Nephron progenitor cell (in vitro differentiated cells): ENCODE measurements at regions not wholly inside any gene's neighbourhood (a gene's known extent, or its start where the extent isn't known, plus 50 kb on each side); places are given as distances from the start of the nearest gene placed in this dataset.

Source experiments
- DNase-seq: peaks from one replicate; pipeline ENCODE4 v3.0.0; 2021
- H3K27ac Mint-ChIP-seq: 2 replicates; pipeline ENCODE4 v1.8.0; 2021; ENCODE audit warnings: mild to moderate bottlenecking, moderate library complexity, mixed read lengths
- H3K27me3 Mint-ChIP-seq: 2 replicates; pipeline ENCODE4 v1.8.0; 2021; ENCODE audit warnings: mild to moderate bottlenecking, low read depth, mixed read lengths; ENCODE audit not compliant: poor library complexity
- H3K36me3 Mint-ChIP-seq: 2 replicates; pipeline ENCODE4 v1.8.0; 2021; ENCODE audit warnings: low read depth, mixed read lengths
- H3K4me1 Mint-ChIP-seq: 2 replicates; pipeline ENCODE4 v1.8.0; 2021; ENCODE audit warnings: mixed read lengths
- H3K4me3 Mint-ChIP-seq: 2 replicates; pipeline ENCODE4 v1.8.0; 2021; ENCODE audit warnings: mild to moderate bottlenecking, moderate library complexity, mixed read lengths
- H3K9me3 Mint-ChIP-seq: 2 replicates; pipeline ENCODE4 v1.8.0; 2021; ENCODE audit warnings: mild to moderate bottlenecking, moderate library complexity, mixed read lengths
- CTCF ChIP-seq: fragments of 200-600 bp; sonication (generic); IDR thresholded peaks from 2 replicates; pipeline ENCODE4 v1.5.0; 2021; ENCODE audit warnings: antibody characterized with exemption

GRCh38 chr6:91483415-91484105, 896.7 kb upstream of the MAP3K7 start:
- Mint-ChIP-seq H3K4me1 (no peaks in the 10 kb centered on the region), H3K36me3 (no peaks in the 10 kb centered on the region), H3K4me3 (no peak overlapping the region), H3K27ac (no peak overlapping the region), H3K9me3 (no peaks in the 10 kb centered on the region), H3K27me3 (no peaks in the 10 kb centered on the region)
- TF ChIP-seq CTCF, result no peak
- DNase-seq, result no peak

DNA sequence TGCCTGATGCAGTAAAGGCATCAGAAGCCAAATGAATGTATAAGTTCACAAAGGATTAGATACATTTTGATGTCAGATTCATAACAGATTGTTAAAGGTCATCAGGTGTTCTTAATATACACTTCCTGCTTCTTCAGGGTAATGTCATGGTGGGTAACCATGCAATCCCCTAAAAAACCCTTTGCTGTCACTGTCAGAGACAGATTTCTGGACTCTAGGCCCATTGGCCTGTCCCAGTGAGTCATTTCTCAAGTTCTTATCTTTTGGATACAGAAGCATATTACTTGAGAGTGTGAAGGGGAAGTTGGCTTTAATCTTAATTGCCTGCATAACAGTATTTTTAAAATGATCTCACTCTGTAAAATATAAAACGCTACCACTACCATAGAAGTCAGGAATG, 895.6 kb upstream of the MAP3K7 start:
- DNase-seq, result no peak
- no peak overlapping the region for H3K4me3 Mint-ChIP-seq
- H3K9me3 Mint-ChIP-seq, result no peaks in the 10 kb centered on the region
- no peak overlapping the region for H3K27ac Mint-ChIP-seq
- TF ChIP-seq CTCF, result no peak
- H3K36me3 Mint-ChIP-seq, result no peaks in the 10 kb centered on the region
- no peaks in the 10 kb centered on the region for H3K4me1 Mint-ChIP-seq
- no peaks in the 10 kb centered on the region for H3K27me3 Mint-ChIP-seq

DNA sequence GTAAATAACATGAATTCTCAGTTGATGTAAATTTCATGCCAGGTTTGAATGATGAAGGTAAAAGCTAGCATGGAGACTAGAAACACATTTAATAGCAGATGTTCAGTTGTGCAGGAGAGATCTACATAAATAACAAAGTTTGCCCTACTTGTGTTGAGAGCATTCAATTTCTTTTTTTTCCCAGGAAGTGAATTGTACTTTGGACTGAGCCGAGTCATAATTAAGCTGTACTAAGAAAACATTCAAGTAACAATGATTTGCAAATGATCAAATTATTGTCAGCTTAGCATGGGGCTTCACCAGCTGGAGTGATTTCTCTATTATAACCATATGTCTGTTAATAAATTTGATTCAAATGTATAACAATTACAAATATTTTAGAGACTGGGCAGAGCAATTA, 893.5 kb upstream of the MAP3K7 start:
- no peak for TF ChIP-seq CTCF
- no peaks in the 10 kb centered on the region for H3K9me3 Mint-ChIP-seq
- no peak overlapping the region for H3K4me3 Mint-ChIP-seq
- H3K27me3 Mint-ChIP-seq, result no peaks in the 10 kb centered on the region
- H3K27ac Mint-ChIP-seq, result no peak overlapping the region
- peaks cover 4% of the 10 kb centered on the region for H3K4me1 Mint-ChIP-seq
- no peaks in the 10 kb centered on the region for H3K36me3 Mint-ChIP-seq
- no peak for DNase-seq

GRCh38 chr6:91477688-91478087, 890.8 kb upstream of the MAP3K7 start:
- Mint-ChIP-seq H3K27ac (no peak overlapping the region), H3K27me3 (no peaks in the 10 kb centered on the region), H3K36me3 (no peaks in the 10 kb centered on the region), H3K4me3 (no peak overlapping the region), H3K4me1 (peaks cover 10% of the 10 kb centered on the region), H3K9me3 (no peaks in the 10 kb centered on the region)
- DNase-seq, result no peak
- no peak for TF ChIP-seq CTCF

DNA sequence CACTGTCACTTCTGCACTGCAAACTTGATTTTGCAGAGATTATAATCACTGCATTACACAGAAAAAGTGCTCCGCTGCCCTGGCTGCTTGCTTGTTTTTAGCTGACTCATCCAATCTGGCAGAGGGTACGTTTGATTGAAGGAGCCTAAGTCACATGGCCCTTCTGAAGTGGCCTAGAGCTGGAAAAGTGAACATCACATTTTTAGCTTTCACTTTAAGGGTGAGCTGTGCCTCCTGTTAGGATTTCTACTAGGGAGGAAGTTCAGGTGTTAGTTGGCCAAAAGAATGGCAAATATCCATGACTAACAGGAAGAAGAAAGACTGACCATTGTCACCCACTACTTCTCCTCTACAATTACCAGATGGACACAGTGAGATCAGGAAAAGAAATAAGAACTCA, 889.1 kb upstream of the MAP3K7 start:
- H3K4me1 Mint-ChIP-seq, result peaks cover 10% of the 10 kb centered on the region
- no peaks in the 10 kb centered on the region for H3K36me3 Mint-ChIP-seq
- H3K9me3 Mint-ChIP-seq, result no peaks in the 10 kb centered on the region
- no peak for TF ChIP-seq CTCF
- H3K27ac Mint-ChIP-seq, result no peak overlapping the region
- H3K27me3 Mint-ChIP-seq, result no peaks in the 10 kb centered on the region
- no peak for DNase-seq
- H3K4me3 Mint-ChIP-seq, result no peak overlapping the region

- Mint-ChIP-seq H3K4me1 (no peaks in the 10 kb centered on the region), H3K27me3 (no peaks in the 10 kb centered on the region), H3K9me3 (peaks cover 9% of the 10 kb centered on the region), H3K4me3 (no peak overlapping the region), H3K27ac (no peak overlapping the region), H3K36me3 (no peaks in the 10 kb centered on the region)
- no peak for TF ChIP-seq CTCF
- DNase-seq, result no peak
Observed at GRCh38 chr6:91465393-91465792, 878.5 kb upstream of the MAP3K7 start.
